LNCAP (cell line): ENCODE measurements at regions not wholly inside any gene's neighbourhood (a gene's known extent, or its start where the extent isn't known, plus 50 kb on each side); places are given as distances from the start of the nearest gene placed in this dataset.

Experiments
- CTCF ChIP-seq: fragments of 450-650 bp; IDR thresholded peaks from 2 replicates; pipeline ENCODE4 v1.5.1; 2017; ENCODE audit warnings: mild to moderate bottlenecking

GRCh38 chr4:111209706-111210105 is 586.8 kb upstream of the PITX2 start:
- TF ChIP-seq CTCF: no peak

- no peak for TF ChIP-seq CTCF
Observed at GRCh38 chr4:111210595-111210994, 587.7 kb upstream of the PITX2 start.

- TF ChIP-seq CTCF: no peak
Observed at GRCh38 chr4:111213531-111213930, 590.7 kb upstream of the PITX2 start.

- TF ChIP-seq CTCF: no peak
Observed at GRCh38 chr4:111214371-111214770, 591.5 kb upstream of the PITX2 start.

GRCh38 chr4:111215755-111216154 is 592.9 kb upstream of the PITX2 start:
- TF ChIP-seq CTCF: no peak

- TF ChIP-seq CTCF: no peak
Observed at GRCh38 chr4:111216791-111217190, 593.9 kb upstream of the PITX2 start.

- TF ChIP-seq CTCF: no peak
Observed at GRCh38 chr4:111221371-111221770, 598.5 kb upstream of the PITX2 start.

- TF ChIP-seq CTCF: no peak
Observed at GRCh38 chr4:111228396-111228795, 605.5 kb upstream of the PITX2 start.
